Osteocyte (in vitro differentiated cells): ENCODE measurements at regions not wholly inside any gene's neighbourhood (a gene's known extent, or its start where the extent isn't known, plus 50 kb on each side); places are given as distances from the start of the nearest gene placed in this dataset.

Experiments used
- DNase-seq: peaks from one replicate; pipeline ENCODE4 v3.0.0; 2021; ENCODE audit warnings: mixed read lengths; ENCODE audit not compliant: unreplicated experiment; ENCODE audit errors: extremely low spot score
- H3K27ac Mint-ChIP-seq: one replicate; pipeline ENCODE4 v1.8.0; 2021; ENCODE audit warnings: mild to moderate bottlenecking, mixed read lengths; ENCODE audit not compliant: unreplicated experiment
- H3K27me3 Mint-ChIP-seq: one replicate; pipeline ENCODE4 v1.8.0; 2021; ENCODE audit warnings: mixed read lengths; ENCODE audit not compliant: unreplicated experiment
- H3K36me3 Mint-ChIP-seq: one replicate; pipeline ENCODE4 v1.8.0; 2021; ENCODE audit warnings: mixed read lengths; ENCODE audit not compliant: unreplicated experiment
- H3K4me1 Mint-ChIP-seq: one replicate; pipeline ENCODE4 v1.8.0; 2021; ENCODE audit warnings: mixed read lengths; ENCODE audit not compliant: unreplicated experiment
- H3K4me3 Mint-ChIP-seq: one replicate; pipeline ENCODE4 v1.8.0; 2021; ENCODE audit warnings: mild to moderate bottlenecking, moderate library complexity, mixed read lengths; ENCODE audit not compliant: unreplicated experiment
- H3K9me3 Mint-ChIP-seq: one replicate; pipeline ENCODE4 v1.8.0; 2021; ENCODE audit warnings: mixed read lengths; ENCODE audit not compliant: unreplicated experiment
- TF ChIP-seq, protein P1 (sequence below): fragments of 200-600 bp; sonication (generic); IDR thresholded peaks from 2 replicates; pipeline ENCODE4 v1.5.0; 2021; ENCODE audit warnings: antibody characterized with exemption, mild to moderate bottlenecking, moderate library complexity

DNA sequence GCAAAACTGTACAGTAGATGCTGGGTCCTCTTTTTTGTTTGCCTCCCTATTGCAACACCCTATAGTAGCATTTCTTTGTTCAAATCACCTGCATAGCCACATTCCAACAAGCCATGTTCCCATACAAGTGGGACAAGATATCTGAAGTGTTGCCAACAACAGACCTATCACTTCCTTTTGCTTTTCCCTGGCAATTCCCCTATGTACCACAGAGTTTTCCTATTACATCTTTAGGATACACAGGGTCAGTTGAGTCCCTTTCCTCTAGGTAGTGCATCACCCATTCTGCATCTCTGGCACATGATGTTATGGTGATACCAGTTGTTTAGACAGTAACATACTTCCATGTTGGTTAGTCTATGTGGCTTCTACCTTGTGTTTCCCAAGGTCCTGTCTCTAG, 125.1 kb upstream of the FBXL7 start:
- Mint-ChIP-seq H3K4me3 (no peak overlapping the region), H3K4me1 (no peaks in the 10 kb centered on the region), H3K27ac (no peak overlapping the region), H3K36me3 (no peaks in the 10 kb centered on the region), H3K27me3 (peaks cover 45% of the 10 kb centered on the region), H3K9me3 (no peaks in the 10 kb centered on the region)
- TF ChIP-seq, protein P1, sequence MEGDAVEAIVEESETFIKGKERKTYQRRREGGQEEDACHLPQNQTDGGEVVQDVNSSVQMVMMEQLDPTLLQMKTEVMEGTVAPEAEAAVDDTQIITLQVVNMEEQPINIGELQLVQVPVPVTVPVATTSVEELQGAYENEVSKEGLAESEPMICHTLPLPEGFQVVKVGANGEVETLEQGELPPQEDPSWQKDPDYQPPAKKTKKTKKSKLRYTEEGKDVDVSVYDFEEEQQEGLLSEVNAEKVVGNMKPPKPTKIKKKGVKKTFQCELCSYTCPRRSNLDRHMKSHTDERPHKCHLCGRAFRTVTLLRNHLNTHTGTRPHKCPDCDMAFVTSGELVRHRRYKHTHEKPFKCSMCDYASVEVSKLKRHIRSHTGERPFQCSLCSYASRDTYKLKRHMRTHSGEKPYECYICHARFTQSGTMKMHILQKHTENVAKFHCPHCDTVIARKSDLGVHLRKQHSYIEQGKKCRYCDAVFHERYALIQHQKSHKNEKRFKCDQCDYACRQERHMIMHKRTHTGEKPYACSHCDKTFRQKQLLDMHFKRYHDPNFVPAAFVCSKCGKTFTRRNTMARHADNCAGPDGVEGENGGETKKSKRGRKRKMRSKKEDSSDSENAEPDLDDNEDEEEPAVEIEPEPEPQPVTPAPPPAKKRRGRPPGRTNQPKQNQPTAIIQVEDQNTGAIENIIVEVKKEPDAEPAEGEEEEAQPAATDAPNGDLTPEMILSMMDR: no peak
- DNase-seq: no peak

DNA sequence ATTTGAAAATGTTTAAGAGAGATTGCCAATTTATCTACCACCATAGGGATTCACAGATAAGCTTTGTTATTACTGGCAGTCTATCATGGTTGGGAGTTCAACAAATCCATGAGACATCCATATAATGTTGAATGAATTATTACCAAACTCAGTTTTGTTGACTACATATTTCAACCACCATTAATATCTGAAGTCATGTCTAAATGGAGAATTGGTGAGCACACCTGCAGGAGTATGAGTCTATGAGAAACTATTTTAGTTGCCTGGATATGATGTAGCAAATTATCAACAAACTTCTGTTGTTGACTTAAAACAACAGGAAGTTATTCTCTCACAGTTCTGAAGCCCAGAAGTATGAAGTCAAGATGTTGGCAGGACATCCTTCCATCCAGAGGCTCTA, 126.8 kb upstream of the FBXL7 start:
- Mint-ChIP-seq H3K27ac (no peak overlapping the region), H3K9me3 (no peaks in the 10 kb centered on the region), H3K4me1 (no peaks in the 10 kb centered on the region), H3K4me3 (no peak overlapping the region), H3K36me3 (no peaks in the 10 kb centered on the region), H3K27me3 (peaks cover 29% of the 10 kb centered on the region)
- no peak for DNase-seq
- TF ChIP-seq, protein P1: no peak

DNA sequence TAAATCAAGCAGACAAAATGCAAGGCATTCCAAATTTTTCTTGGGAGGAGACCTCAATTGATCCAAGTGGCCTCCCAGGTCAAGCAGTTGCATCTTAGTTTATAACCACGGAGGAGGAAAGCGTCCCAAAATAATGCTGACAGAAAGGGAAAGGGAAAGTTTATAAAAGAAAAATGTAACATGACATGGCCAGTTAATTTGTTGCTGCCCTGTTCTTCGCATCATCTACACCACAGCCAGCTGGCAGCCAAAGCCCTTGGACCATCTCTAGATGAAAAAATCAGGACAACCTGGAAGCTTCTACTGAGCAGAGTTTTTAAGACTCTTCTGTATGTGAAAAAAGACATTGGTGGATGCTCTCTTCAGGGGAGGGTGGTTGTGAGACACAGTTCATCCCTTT, 128.8 kb upstream of the FBXL7 start:
- H3K9me3 Mint-ChIP-seq: no peaks in the 10 kb centered on the region
- H3K27me3 Mint-ChIP-seq: peaks cover 19% of the 10 kb centered on the region
- H3K36me3 Mint-ChIP-seq: no peaks in the 10 kb centered on the region

DNA sequence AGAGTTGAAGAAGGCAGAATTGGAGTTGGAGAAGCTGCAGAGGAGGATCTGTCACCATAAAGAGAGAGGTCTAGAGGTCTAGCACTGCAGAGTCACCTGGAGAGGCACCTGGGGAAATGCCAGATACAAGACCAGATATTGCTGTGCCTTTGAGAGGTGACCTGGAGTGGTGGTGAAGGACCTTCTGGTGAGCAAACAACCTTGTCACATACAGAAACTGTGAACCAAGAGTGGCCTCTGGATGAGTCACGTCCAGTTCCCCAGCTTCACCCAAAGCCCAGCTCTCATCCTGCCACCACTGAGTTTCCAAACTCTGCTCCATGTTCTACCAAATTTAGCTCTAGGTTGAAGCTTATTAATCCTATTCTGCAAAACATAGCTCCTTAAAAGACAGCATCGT, 131.1 kb upstream of the FBXL7 start:
- H3K27me3 Mint-ChIP-seq: peaks cover 28% of the 10 kb centered on the region
- no peak overlapping the region for H3K27ac Mint-ChIP-seq
- H3K4me1 Mint-ChIP-seq: no peaks in the 10 kb centered on the region
- DNase-seq: no peak
- no peaks in the 10 kb centered on the region for H3K36me3 Mint-ChIP-seq
- H3K4me3 Mint-ChIP-seq: no peak overlapping the region
- TF ChIP-seq, protein P1: no peak
- H3K9me3 Mint-ChIP-seq: no peaks in the 10 kb centered on the region

More for the DNA sequence above, 128.8 kb upstream of the FBXL7 start:
- no peak overlapping the region for H3K4me3 Mint-ChIP-seq
- no peak for DNase-seq
- H3K27ac Mint-ChIP-seq: no peak overlapping the region
- TF ChIP-seq, protein P1: no peak
- H3K4me1 Mint-ChIP-seq: no peaks in the 10 kb centered on the region

DNA sequence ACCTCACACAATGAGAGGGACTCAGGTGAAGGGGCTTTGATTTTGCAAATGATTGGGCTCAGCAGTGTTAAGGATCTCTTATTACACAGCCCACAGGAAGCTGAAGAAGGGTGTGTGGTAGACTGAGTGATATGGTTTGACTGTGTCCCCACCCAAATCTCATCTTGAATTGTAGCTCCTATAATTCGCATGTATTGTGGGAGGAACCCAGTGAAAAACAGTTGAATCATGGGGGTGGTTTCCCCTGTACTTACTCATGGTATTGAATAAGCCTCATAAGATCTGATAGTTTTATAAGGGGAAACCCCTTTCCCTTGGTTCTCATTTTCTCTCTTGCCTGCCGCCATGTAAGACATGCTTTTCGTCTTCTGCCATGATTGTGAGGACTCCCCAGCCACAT, 132.5 kb upstream of the FBXL7 start:
- H3K27me3 Mint-ChIP-seq: peaks cover 35% of the 10 kb centered on the region
- TF ChIP-seq, protein P1: no peak
- DNase-seq: no peak
- no peaks in the 10 kb centered on the region for H3K9me3 Mint-ChIP-seq
- H3K4me1 Mint-ChIP-seq: no peaks in the 10 kb centered on the region
- H3K4me3 Mint-ChIP-seq: no peak overlapping the region
- no peaks in the 10 kb centered on the region for H3K36me3 Mint-ChIP-seq
- H3K27ac Mint-ChIP-seq: no peak overlapping the region
